K562 (cell line): ENCODE measurements at regions not wholly inside any gene's neighbourhood (a gene's known extent, or its start where the extent isn't known, plus 50 kb on each side); places are given as distances from the start of the nearest gene placed in this dataset.

ENCODE experiments used
- ATAC-seq: fragments of 200-7000 bp; cut with Tn5 transposase; 3 replicates; pipeline ENCODE4 v1.9.1; 2020; ENCODE audit warnings: moderate library complexity
- BruUV-seq: library from RNA; stranded (reverse); fragments of 400-500 nt; replicated peaks from 2 replicates; lab custom pipeline; 2021; lab: Mats Ljungman, UMichigan
- CTCF ChIA-PET: fragments of 300-600 bp; formaldehyde crosslinking; extraction: SDS; loops from one replicate; lab custom pipeline; 2021; ENCODE audit warnings: low intra/inter-chr PET ratio; lab: Yijun Ruan, JAX
- POLR2A ChIA-PET: fragments of 300-600, 350-650 bp; sonication (Branson Sonifier 250); formaldehyde crosslinking; extraction: SDS; loops from one replicate; lab custom pipeline; 2021; ENCODE audit warnings: antibody characterized with exemption, inconsistent platforms; lab: Yijun Ruan, JAX
- DNase-seq, 4 experiments: peaks; one replicate each; pipeline versions ENCODE4 v3.0.0 to v3.0.0-alpha.2; 2011 to 2018; ENCODE audit warnings: low spot score in 3 of 4, mixed read lengths in 3 of 4; ENCODE audit errors: extremely low read depth in 1 of 4
- FAIRE-seq: peaks from 2 replicates; lab custom pipeline; 2011; peaks lifted over from hg19 to GRCh38; lab: Jason Lieb, UNC
- H2AFZ ChIP-seq: 2 replicates; pipeline ENCODE4 v1.6.0; 2011; ENCODE audit warnings: low read depth, low read length, control low read depth, inconsistent platforms
- H3K27ac ChIP-seq: fragments of 200-600 bp; 3 replicates; pipeline ENCODE4 v1.8.0; 2011; ENCODE audit warnings: low read depth, mild to moderate bottlenecking, control low read depth, inconsistent platforms, low read length, moderate library complexity, mixed read lengths; ENCODE audit errors: extremely low read depth
- H3K27me3 ChIP-seq, 2 experiments: fragments of 300-600 bp in 1 of 2; 2 replicates in 1 of 2; 3 replicates in 1 of 2; pipeline versions ENCODE4 v1.6.0 to v1.8.0; 2011; ENCODE audit warnings: inconsistent platforms in 2 of 2, low read length in 2 of 2, mild to moderate bottlenecking in 1 of 2, mixed read lengths in 1 of 2, moderate library complexity in 1 of 2; ENCODE audit not compliant: control insufficient read depth in 2 of 2, insufficient read depth in 2 of 2
- H3K36me3 ChIP-seq: fragments of 300-600 bp; 3 replicates; pipeline ENCODE4 v1.8.0; 2011; ENCODE audit warnings: mild to moderate bottlenecking, low read length, inconsistent platforms; ENCODE audit not compliant: control insufficient read depth, insufficient read depth
- H3K4me1 ChIP-seq, 2 experiments: fragments of 200-600 bp in 1 of 2; replicated peaks in 1 of 2; 2 replicates in 1 of 2; 3 replicates in 1 of 2; pipeline versions ENCODE4 v1.5.1 to v1.8.0; 2011; ENCODE audit warnings: inconsistent platforms in 2 of 2, low read length in 2 of 2, mild to moderate bottlenecking in 1 of 2, mixed read lengths in 1 of 2, moderate library complexity in 1 of 2; ENCODE audit not compliant: control insufficient read depth in 2 of 2, insufficient read depth in 2 of 2
- H3K4me2 ChIP-seq: 2 replicates; pipeline ENCODE4 v1.6.1; 2011; ENCODE audit warnings: low read length, control low read depth, inconsistent platforms, mixed read lengths; ENCODE audit not compliant: insufficient read depth
- H3K4me3 ChIP-seq: fragments of 200-600 bp; sonication (generic), shearing (Covaris generic); 2 replicates; pipeline ENCODE4 v1.5.1; 2016; ENCODE audit warnings: control low read depth, inconsistent platforms
- H3K79me2 ChIP-seq: fragments of 200-600 bp; 3 replicates; pipeline ENCODE4 v1.8.0; 2011; ENCODE audit warnings: low read length, inconsistent platforms; ENCODE audit not compliant: control insufficient read depth, insufficient read depth
- H3K9ac ChIP-seq, 2 experiments: 2 replicates each; pipeline versions ENCODE4 v1.6.0 to v1.6.1; 2011; ENCODE audit warnings: low read depth in 2 of 2, low read length in 2 of 2, control low read depth in 1 of 2, inconsistent platforms in 1 of 2, mild to moderate bottlenecking in 1 of 2, mixed read lengths in 1 of 2; ENCODE audit not compliant: insufficient read depth in 1 of 2
- H3K9me1 ChIP-seq: one replicate; pipeline ENCODE4 v1.6.0; 2011; ENCODE audit warnings: inconsistent platforms, mild to moderate bottlenecking, low read length, moderate library complexity; ENCODE audit not compliant: control insufficient read depth, insufficient read depth
- H3K9me3 ChIP-seq: replicated peaks from 2 replicates; pipeline ENCODE4 v1.5.1; 2011; ENCODE audit warnings: low read depth, low read length, inconsistent platforms; ENCODE audit not compliant: control insufficient read depth, insufficient read depth
- H4K20me1 ChIP-seq: replicated peaks from 2 replicates; pipeline ENCODE4 v1.6.1; 2011; ENCODE audit warnings: low read length, inconsistent platforms, mixed read lengths; ENCODE audit not compliant: control insufficient read depth, insufficient read depth
- ASH1L ChIP-seq: fragments of 450-650 bp; IDR thresholded peaks from 2 replicates; pipeline ENCODE4 v1.6.1; 2018; ENCODE audit warnings: borderline replicate concordance, mild to moderate bottlenecking, low read depth; ENCODE audit not compliant: partially characterized antibody
- CREB1 ChIP-seq, 2 experiments: sonication (generic) in 1 of 2; formaldehyde crosslinking in 1 of 2; IDR thresholded peaks; 2 replicates each; pipeline versions ENCODE4 v1.6.1 to v1.8.0; 2012 to 2022; ENCODE audit warnings: inconsistent platforms in 1 of 2, mild to moderate bottlenecking in 1 of 2, missing genetic modification reagents in 1 of 2, moderate library complexity in 1 of 2
- MAFF ChIP-seq: IDR thresholded peaks from 2 replicates; pipeline ENCODE4 v1.6.1; 2012; ENCODE audit warnings: low read length, improper control_type of control experiment
- MCM5 ChIP-seq: fragments of 450-650 bp; IDR thresholded peaks from 2 replicates; pipeline ENCODE4 v1.6.1; 2016; ENCODE audit warnings: low read depth
- MTA2 ChIP-seq: fragments of 450-650 bp; IDR thresholded peaks from 2 replicates; pipeline ENCODE4 v1.6.1; 2016; ENCODE audit warnings: low read depth
- POLR2AphosphoS2 ChIP-seq: IDR thresholded peaks from 2 replicates; pipeline ENCODE4 v1.6.1; 2012; ENCODE audit warnings: low read length, improper control_type of control experiment
- SUPT5H ChIP-seq: fragments of 450-650 bp; IDR thresholded peaks from 2 replicates; pipeline ENCODE4 v1.6.1; 2016
- TFAM ChIP-seq: fragments of 250-450 bp; sonication (Bioruptor Pico); conservative IDR thresholded peaks from 2 replicates; pipeline ENCODE4 v1.5.0; 2021; ENCODE audit warnings: mild to moderate bottlenecking, moderate library complexity
- ZNF124 ChIP-seq: sonication (generic); formaldehyde crosslinking; IDR thresholded peaks from 2 replicates; pipeline ENCODE4 v1.8.1; 2022; ENCODE audit warnings: missing genetic modification reagents
- WGBS: fragments of 100-300 bp; shearing (Covaris generic); methylation state at CpG from one replicate; pipeline ENCODE4 v1.1.6; 2016; ENCODE audit warnings: low coverage, mixed read lengths; ENCODE audit not compliant: insufficient coverage; ENCODE audit errors: missing lambda C conversion rate; 5-methylcytosine and 5-hydroxymethylcytosine counted together
- in situ Hi-C: fragments of 300-500 bp; cut with MboI; formaldehyde crosslinking; loops from 4 replicates; pipeline ENCODE4 v1.15.0; 2018; ENCODE audit warnings: inconsistent platforms, mixed read lengths
- intact Hi-C: fragments of 100-400 bp; cut with micrococcal nuclease; formaldehyde crosslinking; loops from 2 replicates; pipeline ENCODE4 v1.14.2; 2022
- TF ChIP-seq, protein P1 (sequence below): sonication (generic); formaldehyde crosslinking; IDR thresholded peaks from 2 replicates; pipeline ENCODE4 v1.8.1; 2023; ENCODE audit warnings: missing genetic modification reagents, mild to moderate bottlenecking, borderline replicate concordance
- TF ChIP-seq, protein P2 (sequence below): fragments of 250-450 bp; sonication (Bioruptor Pico); IDR thresholded peaks from 2 replicates; pipeline ENCODE4 v1.8.0; 2022; ENCODE audit warnings: moderate library complexity, mild to moderate bottlenecking, inconsistent platforms
- TF ChIP-seq, protein P3 (sequence below): sonication (generic); formaldehyde crosslinking; IDR thresholded peaks from 2 replicates; pipeline ENCODE4 v1.8.1; 2023; ENCODE audit warnings: mild to moderate bottlenecking, missing genetic modification reagents, moderate library complexity

DNA sequence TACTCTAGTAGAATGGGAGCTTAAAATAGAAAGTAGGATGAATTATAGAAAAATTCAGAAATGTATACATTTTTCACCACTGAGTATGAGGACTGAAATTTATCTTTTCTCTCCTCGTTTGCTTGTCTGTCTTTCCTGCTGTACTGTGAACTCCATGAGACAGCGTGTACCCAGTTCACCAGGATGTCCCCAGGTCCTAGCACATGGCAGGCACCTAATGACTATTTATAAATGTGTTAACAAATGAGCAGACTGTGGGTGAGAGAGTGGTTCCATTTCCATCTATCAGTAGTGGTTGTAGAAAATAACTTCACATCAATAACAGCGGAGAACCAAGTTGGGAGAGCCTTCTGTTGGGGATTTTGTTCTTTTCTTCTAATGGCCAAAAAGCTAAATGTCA, 106.3 kb downstream of the NUS1 start:
- no TSS peak for BruUV-seq
- no peak for ATAC-seq
- TF ChIP-seq ZNF124 (CRISPR knock-in tag) (no peak), TFAM (CRISPR knock-in tag) (no peak), SUPT5H (no peak), MTA2 (no peak), MAFF (no peak), ASH1L (no peak), MCM5 (no peak), CREB1 (IDR thresholded peaks at IDR 0.05) (no peak), CREB1 (CRISPR knock-in tag; IDR thresholded peaks at IDR 0.05) (no peak), POLR2AphosphoS2 (no peak)
- TF ChIP-seq, protein P1, sequence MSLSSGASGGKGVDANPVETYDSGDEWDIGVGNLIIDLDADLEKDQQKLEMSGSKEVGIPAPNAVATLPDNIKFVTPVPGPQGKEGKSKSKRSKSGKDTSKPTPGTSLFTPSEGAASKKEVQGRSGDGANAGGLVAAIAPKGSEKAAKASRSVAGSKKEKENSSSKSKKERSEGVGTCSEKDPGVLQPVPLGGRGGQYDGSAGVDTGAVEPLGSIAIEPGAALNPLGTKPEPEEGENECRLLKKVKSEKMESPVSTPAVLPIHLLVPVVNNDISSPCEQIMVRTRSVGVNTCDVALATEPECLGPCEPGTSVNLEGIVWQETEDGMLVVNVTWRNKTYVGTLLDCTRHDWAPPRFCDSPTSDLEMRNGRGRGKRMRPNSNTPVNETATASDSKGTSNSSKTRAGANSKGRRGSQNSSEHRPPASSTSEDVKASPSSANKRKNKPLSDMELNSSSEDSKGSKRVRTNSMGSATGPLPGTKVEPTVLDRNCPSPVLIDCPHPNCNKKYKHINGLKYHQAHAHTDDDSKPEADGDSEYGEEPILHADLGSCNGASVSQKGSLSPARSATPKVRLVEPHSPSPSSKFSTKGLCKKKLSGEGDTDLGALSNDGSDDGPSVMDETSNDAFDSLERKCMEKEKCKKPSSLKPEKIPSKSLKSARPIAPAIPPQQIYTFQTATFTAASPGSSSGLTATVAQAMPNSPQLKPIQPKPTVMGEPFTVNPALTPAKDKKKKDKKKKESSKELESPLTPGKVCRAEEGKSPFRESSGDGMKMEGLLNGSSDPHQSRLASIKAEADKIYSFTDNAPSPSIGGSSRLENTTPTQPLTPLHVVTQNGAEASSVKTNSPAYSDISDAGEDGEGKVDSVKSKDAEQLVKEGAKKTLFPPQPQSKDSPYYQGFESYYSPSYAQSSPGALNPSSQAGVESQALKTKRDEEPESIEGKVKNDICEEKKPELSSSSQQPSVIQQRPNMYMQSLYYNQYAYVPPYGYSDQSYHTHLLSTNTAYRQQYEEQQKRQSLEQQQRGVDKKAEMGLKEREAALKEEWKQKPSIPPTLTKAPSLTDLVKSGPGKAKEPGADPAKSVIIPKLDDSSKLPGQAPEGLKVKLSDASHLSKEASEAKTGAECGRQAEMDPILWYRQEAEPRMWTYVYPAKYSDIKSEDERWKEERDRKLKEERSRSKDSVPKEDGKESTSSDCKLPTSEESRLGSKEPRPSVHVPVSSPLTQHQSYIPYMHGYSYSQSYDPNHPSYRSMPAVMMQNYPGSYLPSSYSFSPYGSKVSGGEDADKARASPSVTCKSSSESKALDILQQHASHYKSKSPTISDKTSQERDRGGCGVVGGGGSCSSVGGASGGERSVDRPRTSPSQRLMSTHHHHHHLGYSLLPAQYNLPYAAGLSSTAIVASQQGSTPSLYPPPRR (CRISPR knock-in tag) = no peak
- TF ChIP-seq, protein P2, sequence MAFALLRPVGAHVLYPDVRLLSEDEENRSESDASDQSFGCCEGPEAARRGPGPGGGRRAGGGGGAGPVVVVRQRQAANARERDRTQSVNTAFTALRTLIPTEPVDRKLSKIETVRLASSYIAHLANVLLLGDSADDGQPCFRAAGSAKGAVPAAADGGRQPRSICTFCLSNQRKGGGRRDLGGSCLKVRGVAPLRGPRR (CRISPR knock-in tag) = no peak
- TF ChIP-seq, protein P3, sequence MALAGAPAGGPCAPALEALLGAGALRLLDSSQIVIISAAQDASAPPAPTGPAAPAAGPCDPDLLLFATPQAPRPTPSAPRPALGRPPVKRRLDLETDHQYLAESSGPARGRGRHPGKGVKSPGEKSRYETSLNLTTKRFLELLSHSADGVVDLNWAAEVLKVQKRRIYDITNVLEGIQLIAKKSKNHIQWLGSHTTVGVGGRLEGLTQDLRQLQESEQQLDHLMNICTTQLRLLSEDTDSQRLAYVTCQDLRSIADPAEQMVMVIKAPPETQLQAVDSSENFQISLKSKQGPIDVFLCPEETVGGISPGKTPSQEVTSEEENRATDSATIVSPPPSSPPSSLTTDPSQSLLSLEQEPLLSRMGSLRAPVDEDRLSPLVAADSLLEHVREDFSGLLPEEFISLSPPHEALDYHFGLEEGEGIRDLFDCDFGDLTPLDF (CRISPR knock-in tag) = no peak

More for the DNA sequence above, 106.3 kb downstream of the NUS1 start:
- Histone ChIP-seq H3K9me1 (no peaks in the 10 kb centered on the region), H3K9ac (no peak overlapping the region), H3K27ac (no peak overlapping the region), H3K27me3 (no peaks in the 10 kb centered on the region; a peak in 1 of 5 replicates), H3K9me3 (no peaks in the 10 kb centered on the region), H3K79me2 (no peaks in the 10 kb centered on the region), H3K4me3 (no peak overlapping the region), H3K4me1 (no peaks in the 10 kb centered on the region), H4K20me1 (no peaks in the 10 kb centered on the region), H3K36me3 (no peaks in the 10 kb centered on the region), H3K4me2 (no peak overlapping the region), H2AFZ (no peak overlapping the region)
- POLR2A ChIA-PET = interaction anchor here (0.8 kb wide), 1 partner anchor 12 kb away, joined by 3 read pairs; no protein-coding TSS in a partner anchor
- DNase-seq (no peak), FAIRE-seq (no peak)
- in situ Hi-C loops = no loop called here
- CTCF ChIA-PET = no interaction called here
- intact Hi-C loops = no loop called here
- WGBS = 3% methylated on average over 3 of the region's 3 CpGs
